OCI-LY3 (cell line): ENCODE measurements at regions not wholly inside any gene's neighbourhood (a gene's known extent, or its start where the extent isn't known, plus 50 kb on each side); places are given as distances from the start of the nearest gene placed in this dataset.

ENCODE experiments used
- H2AFZ ChIP-seq: fragments of 200-600, 300-600 bp; shearing (Covaris generic); 2 replicates; pipeline ENCODE4 v1.6.0; 2014; ENCODE audit warnings: antibody characterized with exemption, low read depth, low read length
- H3K27ac ChIP-seq: fragments of 200-600, 300-600 bp; sonication (generic); 2 replicates; pipeline ENCODE4 v1.5.1; 2014; ENCODE audit warnings: mild to moderate bottlenecking, low read length, moderate library complexity, mixed read lengths
- H3K27me3 ChIP-seq: fragments of 200-600, 300-600 bp; sonication (generic); 2 replicates; pipeline ENCODE4 v1.6.1; 2014; ENCODE audit warnings: low read depth, low read length, mixed read lengths
- H3K36me3 ChIP-seq: fragments of 200-600, 300-600 bp; sonication (generic); replicated peaks from 2 replicates; pipeline ENCODE3; 2014; ENCODE audit warnings: low read depth, low read length, mixed read lengths
- H3K4me1 ChIP-seq: fragments of 300-600, 200-600 bp; sonication (generic); 2 replicates; pipeline ENCODE4 v1.6.1; 2014; ENCODE audit warnings: low read length, mixed read lengths
- H3K4me2 ChIP-seq: fragments of 200-600, 300-600 bp; sonication (generic); 2 replicates; pipeline ENCODE4 v1.6.1; 2014; ENCODE audit warnings: low read length, mixed read lengths
- H3K4me3 ChIP-seq: fragments of 300-600, 200-600 bp; sonication (generic); 2 replicates; pipeline ENCODE4 v1.5.1; 2014; ENCODE audit warnings: antibody characterized with exemption, mild to moderate bottlenecking, low read length, moderate library complexity
- H3K79me2 ChIP-seq: fragments of 300-600, 200-600 bp; shearing (Covaris generic); 2 replicates; pipeline ENCODE4 v1.6.1; 2014; ENCODE audit warnings: mild to moderate bottlenecking, low read length, mixed read lengths
- H3K9ac ChIP-seq: fragments of 300-600, 200-600 bp; shearing (Covaris generic); 2 replicates; pipeline ENCODE4 v1.6.0; 2014; ENCODE audit warnings: mild to moderate bottlenecking, low read length, moderate library complexity
- H3K9me3 ChIP-seq: fragments of 200-600, 300-600 bp; shearing (Covaris generic); 2 replicates; pipeline ENCODE4 v1.6.1; 2014; ENCODE audit warnings: low read length, mixed read lengths; ENCODE audit not compliant: insufficient read depth
- H4K20me1 ChIP-seq: fragments of 200-600, 300-600 bp; sonication (generic); 2 replicates; pipeline ENCODE4 v1.6.1; 2016; ENCODE audit warnings: low read length, mixed read lengths; ENCODE audit not compliant: insufficient read depth
- EZH2phosphoT487 ChIP-seq: fragments of 200-600 bp; shearing (Covaris generic); IDR thresholded peaks from 2 replicates; pipeline ENCODE4 v1.6.1; 2018; ENCODE audit warnings: antibody characterized with exemption, mixed run types, low read depth
- TF ChIP-seq, protein P1 (sequence below): fragments of 200-600, 300-600 bp; sonication (generic); IDR thresholded peaks from 2 replicates; pipeline ENCODE4 v1.5.1; 2014; ENCODE audit warnings: antibody characterized with exemption, low read length, low read depth

DNA sequence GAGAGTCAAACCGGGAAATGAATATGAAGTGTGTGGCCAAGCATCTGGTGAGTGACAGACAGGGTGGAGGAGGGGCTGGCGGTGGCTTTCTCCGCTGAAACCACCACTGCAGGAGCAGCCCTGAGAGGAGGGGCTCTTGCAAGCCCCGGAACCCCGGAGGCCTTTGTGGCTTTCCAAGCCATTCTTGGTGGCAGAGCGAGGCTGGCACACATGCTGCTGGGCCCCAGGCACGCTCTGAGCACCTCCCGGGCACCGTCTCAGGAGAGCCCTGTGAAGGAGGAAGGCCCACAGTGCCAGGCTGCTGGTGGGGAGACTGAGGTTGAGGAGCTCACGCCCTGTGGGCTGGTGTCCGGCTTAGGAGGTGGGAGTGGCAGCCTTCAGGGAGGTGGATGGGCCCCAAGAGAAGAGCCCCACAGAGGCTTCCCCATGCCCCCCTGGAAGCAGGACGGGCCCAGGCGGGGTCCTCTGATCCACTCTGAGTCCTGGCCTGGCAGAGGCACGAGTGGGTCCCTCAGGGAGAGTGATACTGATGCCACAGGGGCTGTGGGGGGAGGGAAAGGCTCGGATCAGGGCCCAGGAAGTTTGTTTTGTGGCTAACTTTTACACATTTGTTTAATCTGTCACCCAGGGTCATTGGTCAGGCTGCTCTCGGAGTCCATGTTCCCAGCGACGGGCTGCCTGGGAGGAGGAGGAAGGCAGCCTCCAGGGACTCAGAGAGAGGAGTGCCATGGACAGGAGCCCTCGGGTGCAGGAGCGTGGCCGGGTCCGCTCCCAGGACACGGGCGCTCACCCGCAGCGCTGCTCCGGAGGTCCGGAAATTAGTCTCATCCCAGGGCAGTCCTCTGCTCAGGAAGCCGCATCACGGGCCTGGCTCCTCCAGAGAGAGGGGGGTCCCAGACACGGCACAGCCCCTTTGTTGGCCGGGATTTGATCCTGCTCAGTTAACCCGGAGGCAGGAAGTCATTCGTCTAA is 170.7 kb downstream of the ERMARD start:
- H3K9me3 ChIP-seq = no peaks in the 10 kb centered on the region
- H3K9ac ChIP-seq = no peak overlapping the region
- no peak overlapping the region for H2AFZ ChIP-seq
- H3K27ac ChIP-seq = no peak overlapping the region
- TF ChIP-seq, protein P1, sequence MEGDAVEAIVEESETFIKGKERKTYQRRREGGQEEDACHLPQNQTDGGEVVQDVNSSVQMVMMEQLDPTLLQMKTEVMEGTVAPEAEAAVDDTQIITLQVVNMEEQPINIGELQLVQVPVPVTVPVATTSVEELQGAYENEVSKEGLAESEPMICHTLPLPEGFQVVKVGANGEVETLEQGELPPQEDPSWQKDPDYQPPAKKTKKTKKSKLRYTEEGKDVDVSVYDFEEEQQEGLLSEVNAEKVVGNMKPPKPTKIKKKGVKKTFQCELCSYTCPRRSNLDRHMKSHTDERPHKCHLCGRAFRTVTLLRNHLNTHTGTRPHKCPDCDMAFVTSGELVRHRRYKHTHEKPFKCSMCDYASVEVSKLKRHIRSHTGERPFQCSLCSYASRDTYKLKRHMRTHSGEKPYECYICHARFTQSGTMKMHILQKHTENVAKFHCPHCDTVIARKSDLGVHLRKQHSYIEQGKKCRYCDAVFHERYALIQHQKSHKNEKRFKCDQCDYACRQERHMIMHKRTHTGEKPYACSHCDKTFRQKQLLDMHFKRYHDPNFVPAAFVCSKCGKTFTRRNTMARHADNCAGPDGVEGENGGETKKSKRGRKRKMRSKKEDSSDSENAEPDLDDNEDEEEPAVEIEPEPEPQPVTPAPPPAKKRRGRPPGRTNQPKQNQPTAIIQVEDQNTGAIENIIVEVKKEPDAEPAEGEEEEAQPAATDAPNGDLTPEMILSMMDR = no peak
- TF ChIP-seq EZH2phosphoT487 = no peak
- H3K27me3 ChIP-seq = no peaks in the 10 kb centered on the region
- no peaks in the 10 kb centered on the region for H3K36me3 ChIP-seq
- H3K4me1 ChIP-seq = no peaks in the 10 kb centered on the region
- no peak overlapping the region for H3K4me3 ChIP-seq
- no peak overlapping the region for H3K4me2 ChIP-seq
- no peaks in the 10 kb centered on the region for H4K20me1 ChIP-seq
- H3K79me2 ChIP-seq = no peaks in the 10 kb centered on the region

DNA sequence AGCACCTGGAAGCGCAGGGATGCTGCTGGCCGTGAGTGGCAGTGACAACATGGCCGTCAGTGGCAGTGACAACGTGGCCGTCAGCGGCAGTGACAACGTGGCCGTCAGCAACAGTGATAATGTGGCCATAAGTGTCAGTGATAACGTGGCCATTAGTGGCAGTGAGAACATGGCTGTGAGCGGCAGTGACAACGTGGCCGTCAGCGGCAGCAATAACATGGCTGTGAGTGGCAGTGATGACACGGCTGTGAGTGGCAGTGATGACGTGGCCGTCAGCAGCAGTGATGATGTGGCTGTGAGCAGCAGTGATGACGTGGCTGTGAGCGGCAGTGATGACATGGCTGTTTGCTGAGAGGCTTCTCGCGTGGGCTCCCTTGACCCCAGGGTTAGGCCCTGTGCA is 169.8 kb downstream of the ERMARD start:
- no peaks in the 10 kb centered on the region for H4K20me1 ChIP-seq
- no peaks in the 10 kb centered on the region for H3K9me3 ChIP-seq
- H3K27ac ChIP-seq = no peak overlapping the region
- H3K36me3 ChIP-seq = no peaks in the 10 kb centered on the region
- H3K4me1 ChIP-seq = no peaks in the 10 kb centered on the region
- H3K9ac ChIP-seq = no peak overlapping the region
- no peaks in the 10 kb centered on the region for H3K79me2 ChIP-seq
- TF ChIP-seq EZH2phosphoT487 = no peak
- TF ChIP-seq, protein P1 = no peak
- no peak overlapping the region for H2AFZ ChIP-seq
- no peak overlapping the region for H3K4me3 ChIP-seq
- H3K27me3 ChIP-seq = no peaks in the 10 kb centered on the region
- H3K4me2 ChIP-seq = no peak overlapping the region

DNA sequence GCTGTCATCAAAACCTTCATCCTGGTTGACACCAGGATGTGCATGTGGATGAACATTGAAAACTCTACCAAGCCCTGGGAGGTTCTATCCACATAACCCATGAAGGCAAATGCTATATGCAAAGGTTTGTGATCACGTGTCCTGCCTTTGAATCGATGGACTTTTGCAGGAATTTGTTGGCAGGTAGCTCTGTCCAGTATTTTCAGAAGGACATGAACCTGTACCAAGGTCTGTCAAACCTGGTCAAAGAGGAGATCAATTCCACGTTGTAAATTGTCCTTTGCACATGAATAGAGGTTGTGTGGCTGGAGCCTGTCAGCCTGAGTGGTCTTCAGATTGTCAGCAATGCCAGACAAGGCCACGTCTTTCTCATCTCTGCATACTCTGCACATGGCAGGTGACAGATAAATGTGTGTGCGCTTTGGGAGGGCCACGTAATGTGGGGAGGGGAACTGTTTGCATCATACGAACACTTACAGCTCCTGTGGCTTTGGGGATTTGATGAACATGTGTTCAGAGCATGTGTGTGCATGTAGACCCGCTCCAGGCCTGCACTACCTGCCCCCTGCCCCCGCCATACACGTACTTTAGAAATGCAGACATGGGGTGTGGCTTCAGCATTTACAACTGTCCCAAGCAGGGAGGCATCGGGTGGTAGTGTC is 169.1 kb downstream of the ERMARD start:
- Histone ChIP-seq H3K9me3 (no peaks in the 10 kb centered on the region), H3K79me2 (no peaks in the 10 kb centered on the region), H3K4me2 (no peak overlapping the region), H3K27me3 (no peaks in the 10 kb centered on the region), H2AFZ (no peak overlapping the region), H3K9ac (no peak overlapping the region), H3K36me3 (no peaks in the 10 kb centered on the region), H3K27ac (no peak overlapping the region), H3K4me3 (no peak overlapping the region), H3K4me1 (no peaks in the 10 kb centered on the region), H4K20me1 (no peaks in the 10 kb centered on the region)
- no peak for TF ChIP-seq EZH2phosphoT487
- TF ChIP-seq, protein P1 = no peak

DNA sequence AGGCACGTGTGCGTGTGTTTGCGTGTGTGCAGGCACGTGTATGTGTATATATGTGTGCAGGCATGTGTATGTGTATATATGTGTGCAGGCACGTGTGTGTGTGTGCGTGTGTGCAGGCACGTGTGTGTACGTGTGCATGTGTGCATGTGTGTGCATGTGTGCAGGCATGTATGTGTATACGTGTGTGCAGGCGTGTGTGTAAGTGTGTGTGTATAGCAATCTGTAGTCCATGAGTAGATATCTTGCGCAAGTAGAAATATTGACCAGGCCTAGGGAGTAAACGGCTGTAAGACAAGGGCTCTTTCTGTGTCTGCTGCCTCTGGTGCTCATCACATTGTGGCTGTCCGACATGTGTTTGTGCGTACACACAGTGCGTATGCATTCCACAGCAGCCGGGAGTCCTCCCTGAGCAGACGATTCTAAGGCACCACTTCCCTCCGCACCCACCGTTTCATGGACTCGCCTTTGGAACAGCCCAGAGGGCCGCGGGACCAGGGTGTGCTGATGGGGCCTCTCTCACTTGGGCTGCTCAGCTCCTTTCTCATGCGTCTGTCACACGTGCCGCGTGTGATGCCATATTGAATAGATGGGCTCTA is 167.6 kb downstream of the ERMARD start:
- Histone ChIP-seq H3K36me3 (no peaks in the 10 kb centered on the region), H3K9ac (no peak overlapping the region), H3K4me1 (no peaks in the 10 kb centered on the region), H3K79me2 (no peaks in the 10 kb centered on the region), H3K4me2 (no peak overlapping the region), H3K4me3 (no peak overlapping the region), H2AFZ (no peak overlapping the region), H3K27ac (no peak overlapping the region), H3K27me3 (no peaks in the 10 kb centered on the region), H3K9me3 (no peaks in the 10 kb centered on the region), H4K20me1 (no peaks in the 10 kb centered on the region)
- TF ChIP-seq, protein P1 = no peak
- TF ChIP-seq EZH2phosphoT487 = no peak
